MM.1S (cell line): ENCODE measurements at regions not wholly inside any gene's neighbourhood (a gene's known extent, or its start where the extent isn't known, plus 50 kb on each side); places are given as distances from the start of the nearest gene placed in this dataset.

Source experiments
- CTCF ChIP-seq: fragments of 300-600 bp; sonication (generic); IDR thresholded peaks from 2 replicates; pipeline ENCODE4 v1.5.1; 2016; ENCODE audit warnings: antibody characterized with exemption, low read length, mixed read lengths
- EZH2 ChIP-seq: fragments of 300-600 bp; sonication (generic); optimal IDR thresholded peaks from 2 replicates; pipeline ENCODE3; 2017; ENCODE audit warnings: low read depth, mild to moderate bottlenecking, antibody characterized with exemption, low read length, mixed read lengths
- EZH2phosphoT487 ChIP-seq: fragments of 300-600 bp; sonication (generic); IDR thresholded peaks from 2 replicates; pipeline ENCODE4 v1.6.1; 2018; ENCODE audit warnings: antibody characterized with exemption, low read length

GRCh38 chr6:4302524-4302923, 167.1 kb upstream of the ECI2 start:
- TF ChIP-seq CTCF (no peak), EZH2 (no peak), EZH2phosphoT487 (no peak)
